Esophagus squamous epithelium (tissue), 4 donors: ENCODE measurements at regions not wholly inside any gene's neighbourhood (a gene's known extent, or its start where the extent isn't known, plus 50 kb on each side); places are given as distances from the start of the nearest gene placed in this dataset.

Experiments
- CTCF ChIP-seq, 6 experiments: fragments of 450-650 bp in 4 of 6; fragments of 200-600 bp in 2 of 6; sonication (generic) in 2 of 6; IDR thresholded peaks; one replicate each; pipeline ENCODE4 v1.5.1; 2016 to 2019; ENCODE audit warnings: antibody characterized with exemption in 6 of 6, mild to moderate bottlenecking in 4 of 6, moderate library complexity in 4 of 6
- POLR2A ChIP-seq, 4 donors: fragments of 450-650 bp; IDR thresholded peaks; one replicate each; pipeline ENCODE4 v1.6.1; 2017; ENCODE audit warnings: antibody characterized with exemption in 4 of 4, mild to moderate bottlenecking in 4 of 4, moderate library complexity in 3 of 4

GRCh38 chr2:146077156-146077555 is 1557.2 kb upstream of the ZEB2 start:
- TF ChIP-seq CTCF (IDR thresholded peaks at IDR 0.05) (no peak), POLR2A (IDR thresholded peaks at IDR 0.05) (no peak)
